ACC112 (cell line): ENCODE measurements at regions not wholly inside any gene's neighbourhood (a gene's known extent, or its start where the extent isn't known, plus 50 kb on each side); places are given as distances from the start of the nearest gene placed in this dataset.

Experiments used
- H2AFZ ChIP-seq: fragments of 200-600 bp; sonication (generic); one replicate; pipeline ENCODE4 v1.6.0; 2017; ENCODE audit warnings: antibody characterized with exemption, low read length; ENCODE audit not compliant: unreplicated experiment
- H3K27ac ChIP-seq: fragments of 200-600 bp; sonication (generic); 2 replicates; pipeline ENCODE4 v1.5.1; 2014; ENCODE audit warnings: low read depth, mild to moderate bottlenecking, antibody characterized with exemption, low read length, moderate library complexity
- H3K27me3 ChIP-seq: fragments of 200-600 bp; sonication (generic); 2 replicates; pipeline ENCODE4 v1.6.1; 2014; ENCODE audit warnings: mild to moderate bottlenecking, antibody characterized with exemption, low read length, moderate library complexity, mixed read lengths; ENCODE audit not compliant: insufficient read depth
- H3K36me3 ChIP-seq: fragments of 200-600 bp; sonication (generic); 2 replicates; pipeline ENCODE4 v1.6.1; 2016; ENCODE audit warnings: mild to moderate bottlenecking, antibody characterized with exemption, low read length, moderate library complexity, mixed read lengths; ENCODE audit not compliant: insufficient read depth
- H3K4me1 ChIP-seq: fragments of 200-600 bp; sonication (generic); one replicate; pipeline ENCODE4 v1.6.1; 2016; ENCODE audit warnings: low read length, mixed read lengths; ENCODE audit not compliant: insufficient read depth, unreplicated experiment, control insufficient read depth
- H3K4me3 ChIP-seq: fragments of 200-600 bp; sonication (generic); 2 replicates; pipeline ENCODE4 v1.5.1; 2014; ENCODE audit warnings: mild to moderate bottlenecking, low read depth, low read length
- H3K79me2 ChIP-seq: fragments of 200-600 bp; sonication (generic); one replicate; pipeline ENCODE4 v1.6.0; 2016; ENCODE audit warnings: low read length; ENCODE audit not compliant: control insufficient read depth, unreplicated experiment, insufficient read depth

DNA sequence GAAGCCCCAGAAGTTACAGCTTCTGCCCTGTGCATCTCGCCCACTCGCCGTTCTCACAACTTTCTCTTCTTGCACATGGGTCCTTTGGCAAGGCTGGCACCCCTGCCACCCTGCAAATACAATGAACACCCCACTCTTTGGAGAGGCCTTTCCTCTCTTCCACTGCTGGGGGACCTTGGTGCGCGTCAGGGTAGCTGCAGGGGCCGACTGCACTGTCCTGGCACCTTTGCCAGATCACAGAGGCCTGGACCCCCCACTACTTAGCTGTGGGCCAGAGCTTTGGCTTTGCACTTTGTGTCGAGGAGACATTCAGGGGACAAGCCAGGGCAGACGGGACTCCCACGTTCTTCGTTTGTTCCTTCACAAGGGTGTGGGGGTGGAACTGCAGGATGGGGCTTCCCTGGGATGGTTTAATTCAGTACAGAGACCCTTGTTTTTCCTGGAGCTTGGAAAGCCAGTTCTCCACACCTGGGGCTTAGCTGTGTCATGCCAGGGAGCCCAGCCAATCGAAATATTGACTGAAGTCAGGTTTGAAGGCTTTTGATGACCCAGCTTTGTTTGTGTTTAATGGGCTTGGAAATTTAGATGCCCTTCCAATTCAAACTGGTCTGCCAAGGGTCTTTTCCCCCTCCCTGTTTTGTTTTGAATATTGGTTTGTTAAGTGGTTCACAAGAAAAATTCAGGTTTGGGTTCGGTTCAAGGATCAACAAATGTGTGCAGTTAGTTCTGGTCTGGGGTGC is 256.1 kb upstream of the TLE3 start:
- H3K27me3 ChIP-seq: peaks cover 8% of the 10 kb centered on the region
- no peaks in the 10 kb centered on the region for H3K79me2 ChIP-seq
- no peaks in the 10 kb centered on the region for H3K4me1 ChIP-seq
- no peak overlapping the region for H3K4me3 ChIP-seq
- H3K36me3 ChIP-seq: no peaks in the 10 kb centered on the region
- no peak overlapping the region for H2AFZ ChIP-seq
- no peak overlapping the region for H3K27ac ChIP-seq

DNA sequence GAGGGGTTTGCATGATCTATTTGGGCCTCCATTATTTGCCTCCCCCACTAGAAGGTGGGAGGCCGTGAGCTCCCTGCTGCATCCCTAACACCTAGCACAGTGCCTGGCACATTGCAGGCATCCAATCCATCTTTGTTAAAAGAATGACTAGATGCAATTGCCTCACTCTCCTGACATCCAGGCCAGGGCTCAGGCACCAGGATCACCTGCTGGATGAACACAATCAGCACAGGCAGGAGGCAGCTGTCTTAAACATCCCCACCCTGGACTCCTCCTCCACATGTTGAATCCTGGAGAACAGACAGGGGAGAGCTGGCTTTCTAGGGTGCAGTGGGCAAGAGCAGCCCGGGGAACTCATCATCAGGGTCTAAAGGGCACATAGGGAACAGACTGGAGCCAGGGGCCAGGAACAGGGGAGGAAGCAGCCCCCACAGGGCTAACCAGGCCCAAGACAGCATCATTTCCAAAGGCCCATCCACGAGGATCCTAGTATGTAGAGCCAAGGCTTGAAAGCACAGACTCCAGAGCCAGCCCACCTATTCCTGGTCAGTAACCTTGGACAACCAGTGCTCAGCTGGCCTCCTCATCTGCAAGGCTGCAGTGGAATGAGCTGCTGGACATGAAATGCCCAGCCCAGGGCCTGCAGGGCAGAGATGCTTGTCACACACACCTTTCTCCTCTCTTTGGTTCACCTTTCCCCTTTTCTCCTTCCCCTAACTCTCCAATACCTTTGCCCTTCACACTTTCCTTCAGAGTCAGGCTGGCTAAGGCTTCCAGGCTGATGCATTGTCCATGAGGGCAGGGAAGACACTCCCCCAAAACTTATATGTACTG is 254.4 kb upstream of the TLE3 start:
- H3K27me3 ChIP-seq: peaks cover 24% of the 10 kb centered on the region
- no peak overlapping the region for H2AFZ ChIP-seq
- no peaks in the 10 kb centered on the region for H3K4me1 ChIP-seq
- no peaks in the 10 kb centered on the region for H3K79me2 ChIP-seq
- H3K27ac ChIP-seq: no peak overlapping the region
- H3K4me3 ChIP-seq: no peak overlapping the region
- no peaks in the 10 kb centered on the region for H3K36me3 ChIP-seq

DNA sequence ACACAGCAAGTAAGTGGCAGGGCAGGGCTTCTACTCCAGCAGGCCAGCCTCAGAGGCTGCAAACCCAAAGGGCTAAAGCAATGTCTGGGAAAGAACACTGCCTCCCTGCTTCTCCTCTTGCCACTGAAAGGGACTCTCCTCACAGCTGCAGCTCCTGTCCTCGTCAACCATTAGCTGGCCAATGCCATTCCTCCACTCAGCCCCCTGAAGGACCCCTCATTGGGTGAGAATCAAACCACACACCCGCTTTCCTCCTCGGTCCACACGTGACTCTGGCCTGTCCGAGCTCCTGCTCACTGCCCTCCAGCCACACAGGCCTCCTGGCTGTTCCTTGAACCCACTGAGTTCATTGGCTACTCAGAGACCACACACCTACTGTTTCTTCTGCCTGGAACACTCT is 253.7 kb upstream of the TLE3 start:
- Histone ChIP-seq H3K4me3 (no peak overlapping the region), H2AFZ (no peak overlapping the region), H3K4me1 (no peaks in the 10 kb centered on the region), H3K79me2 (no peaks in the 10 kb centered on the region), H3K27me3 (peaks cover 25% of the 10 kb centered on the region), H3K27ac (no peak overlapping the region), H3K36me3 (no peaks in the 10 kb centered on the region)

DNA sequence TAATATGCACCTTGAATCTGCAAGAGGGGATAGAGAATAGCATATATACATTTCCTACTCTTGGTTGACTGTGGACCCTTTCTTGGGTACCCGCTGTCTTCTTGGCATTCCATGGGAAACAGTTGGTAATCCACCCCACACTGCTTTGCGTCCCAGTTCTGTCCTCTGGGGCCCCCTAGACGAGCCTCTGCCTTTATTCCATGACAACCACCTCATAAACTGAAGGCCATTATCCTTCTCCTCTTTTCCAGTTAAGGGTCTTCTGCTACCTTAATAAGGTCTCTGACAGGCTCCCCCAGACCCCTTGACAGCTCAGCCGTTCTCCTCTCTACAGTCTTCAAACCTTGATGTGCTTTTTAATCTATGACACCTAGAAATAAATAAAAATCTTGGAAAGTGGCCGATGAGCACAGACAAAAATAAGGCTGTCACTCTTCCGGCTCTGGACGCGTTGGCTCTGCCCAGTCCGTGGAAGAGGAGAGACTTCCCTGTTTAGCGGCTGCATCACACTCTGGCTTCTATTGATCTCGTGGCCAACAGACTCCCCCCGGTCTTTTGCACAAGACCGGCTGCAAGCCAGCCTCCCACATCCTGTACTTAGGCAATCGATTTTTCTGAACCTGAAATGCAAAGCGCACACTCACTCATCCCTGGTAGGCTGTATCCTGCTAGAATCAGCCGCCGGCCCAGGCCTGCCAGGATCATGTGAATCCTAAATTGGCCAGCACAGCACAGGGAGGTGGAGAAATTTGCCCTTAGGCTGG is 251.0 kb upstream of the TLE3 start:
- H3K79me2 ChIP-seq: no peaks in the 10 kb centered on the region
- H3K36me3 ChIP-seq: no peaks in the 10 kb centered on the region
- H3K4me1 ChIP-seq: no peaks in the 10 kb centered on the region
- H3K27me3 ChIP-seq: peaks cover 25% of the 10 kb centered on the region
- no peak overlapping the region for H3K27ac ChIP-seq
- H3K4me3 ChIP-seq: no peak overlapping the region
- H2AFZ ChIP-seq: no peak overlapping the region

DNA sequence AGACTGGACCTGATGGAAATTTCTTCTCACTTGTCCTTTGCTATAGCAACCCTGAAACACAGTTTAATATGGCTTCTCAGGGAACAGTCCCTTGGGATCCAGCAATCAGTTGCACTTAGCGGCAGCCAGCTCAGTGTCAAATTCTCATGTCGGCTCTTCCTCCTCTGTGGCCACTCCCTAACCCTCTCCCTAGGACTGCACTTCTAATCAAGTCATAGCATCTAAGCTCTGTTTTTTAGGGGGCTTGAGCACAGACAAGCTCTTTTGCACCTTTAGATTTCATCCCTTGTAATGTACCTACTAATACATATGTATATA is 250.5 kb upstream of the TLE3 start:
- Histone ChIP-seq H3K36me3 (no peaks in the 10 kb centered on the region), H2AFZ (no peak overlapping the region), H3K4me3 (no peak overlapping the region), H3K4me1 (no peaks in the 10 kb centered on the region), H3K79me2 (no peaks in the 10 kb centered on the region), H3K27ac (no peak overlapping the region), H3K27me3 (peaks cover 25% of the 10 kb centered on the region)

DNA sequence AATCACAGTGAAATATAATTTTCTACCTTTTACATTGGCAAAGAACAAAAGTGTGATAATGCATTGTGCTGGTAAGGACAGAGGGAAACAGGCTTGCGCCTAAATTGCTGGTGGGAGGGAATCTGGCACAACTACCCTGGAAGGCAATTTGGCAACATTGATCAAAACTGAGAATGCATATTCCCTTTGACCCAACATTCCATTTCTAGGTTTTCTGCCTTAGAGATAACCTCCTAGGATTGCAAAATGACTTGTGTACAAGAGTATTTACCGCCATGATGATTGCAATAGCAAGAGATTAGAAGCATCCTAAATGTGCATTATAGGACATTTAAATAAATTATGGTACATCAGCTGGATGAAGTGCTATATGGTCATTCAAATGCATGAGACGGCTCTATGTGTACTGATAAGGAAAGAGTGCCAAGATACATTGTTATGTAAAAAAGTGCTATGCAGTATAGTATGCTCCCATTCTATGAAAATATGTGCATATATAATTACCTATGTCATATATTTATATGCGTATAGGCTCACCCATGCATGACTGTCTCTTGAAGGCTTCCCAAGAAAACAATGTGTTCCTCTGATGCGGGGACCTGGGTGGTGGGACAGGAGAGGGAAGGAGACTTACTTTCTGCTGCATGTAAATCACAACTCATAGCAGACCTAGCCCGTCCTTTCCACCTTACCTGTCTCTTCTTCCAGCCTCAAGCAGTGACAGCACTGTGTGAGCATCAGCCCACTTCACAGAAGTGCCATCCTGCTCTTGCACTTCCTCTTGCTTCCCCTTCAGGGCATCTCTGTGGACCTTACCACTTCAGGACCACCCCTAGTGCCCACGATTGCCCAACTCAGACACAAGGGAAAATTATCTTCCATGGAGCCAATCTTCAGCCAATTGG is 249.9 kb upstream of the TLE3 start:
- H2AFZ ChIP-seq: no peak overlapping the region
- no peak overlapping the region for H3K27ac ChIP-seq
- H3K4me1 ChIP-seq: no peaks in the 10 kb centered on the region
- H3K36me3 ChIP-seq: no peaks in the 10 kb centered on the region
- H3K27me3 ChIP-seq: peaks cover 25% of the 10 kb centered on the region
- no peak overlapping the region for H3K4me3 ChIP-seq
- H3K79me2 ChIP-seq: no peaks in the 10 kb centered on the region

DNA sequence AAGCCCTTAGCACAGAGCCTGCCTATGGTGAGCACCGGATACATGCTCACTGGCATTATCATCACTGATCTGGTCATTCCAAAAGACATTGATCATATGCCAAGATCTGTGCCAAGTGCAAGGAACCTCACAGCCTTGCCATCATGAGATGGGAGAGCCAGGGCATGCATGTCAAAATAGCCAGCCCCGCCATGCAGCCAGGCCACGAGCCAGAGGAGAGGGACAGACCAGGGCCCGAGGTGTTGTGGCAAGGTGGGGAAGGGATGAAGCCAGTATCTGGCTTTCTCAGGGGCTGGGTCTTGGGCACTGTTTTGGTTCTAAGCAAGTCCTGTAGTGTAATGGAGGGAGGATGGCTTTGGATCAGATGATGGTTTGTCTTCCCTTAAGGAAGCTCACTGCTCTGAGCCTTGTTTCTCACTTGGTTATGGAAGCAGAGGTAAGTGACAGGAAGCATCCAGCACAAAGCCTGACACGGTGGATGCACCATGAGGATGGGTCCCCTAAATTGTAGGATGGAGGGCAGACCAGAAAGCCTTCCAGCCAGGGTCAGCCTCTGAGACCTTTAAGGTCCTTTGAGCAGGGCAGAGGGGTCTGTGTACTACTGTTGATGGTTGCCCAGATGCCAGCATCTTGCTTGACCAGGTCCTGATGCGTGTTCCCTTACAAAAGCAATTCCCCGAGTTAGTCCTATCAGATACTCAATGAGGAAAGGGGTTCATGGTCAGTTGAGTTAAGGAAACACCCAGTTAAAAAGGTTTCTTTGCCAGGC is 247.7 kb upstream of the TLE3 start:
- Histone ChIP-seq H3K27me3 (peaks cover 25% of the 10 kb centered on the region), H3K27ac (no peak overlapping the region), H3K4me3 (no peak overlapping the region), H2AFZ (no peak overlapping the region), H3K36me3 (no peaks in the 10 kb centered on the region), H3K79me2 (no peaks in the 10 kb centered on the region), H3K4me1 (no peaks in the 10 kb centered on the region)

DNA sequence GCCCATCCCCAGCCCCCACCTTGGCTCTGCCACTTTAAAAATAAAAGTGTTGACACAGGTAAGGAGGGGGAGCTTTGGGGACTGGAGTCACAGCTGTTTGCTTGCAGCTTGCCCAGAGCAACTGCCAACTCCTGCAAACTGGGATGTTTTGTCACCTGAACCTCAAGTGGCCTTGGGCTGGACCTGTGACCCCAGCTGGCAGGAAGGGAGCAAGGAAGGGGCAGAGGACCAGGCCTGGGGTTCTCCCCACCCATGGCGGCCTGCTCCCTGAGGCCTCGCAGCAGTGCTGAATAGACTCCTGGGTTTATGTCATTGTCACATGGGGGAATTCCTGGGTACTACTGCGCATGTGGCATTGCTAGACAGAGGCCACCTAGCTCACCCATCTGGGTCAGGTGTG is 246.9 kb upstream of the TLE3 start:
- Histone ChIP-seq H3K27ac (no peak overlapping the region), H3K4me1 (no peaks in the 10 kb centered on the region), H3K36me3 (no peaks in the 10 kb centered on the region), H3K79me2 (no peaks in the 10 kb centered on the region), H2AFZ (no peak overlapping the region), H3K27me3 (peaks cover 25% of the 10 kb centered on the region), H3K4me3 (no peak overlapping the region)

DNA sequence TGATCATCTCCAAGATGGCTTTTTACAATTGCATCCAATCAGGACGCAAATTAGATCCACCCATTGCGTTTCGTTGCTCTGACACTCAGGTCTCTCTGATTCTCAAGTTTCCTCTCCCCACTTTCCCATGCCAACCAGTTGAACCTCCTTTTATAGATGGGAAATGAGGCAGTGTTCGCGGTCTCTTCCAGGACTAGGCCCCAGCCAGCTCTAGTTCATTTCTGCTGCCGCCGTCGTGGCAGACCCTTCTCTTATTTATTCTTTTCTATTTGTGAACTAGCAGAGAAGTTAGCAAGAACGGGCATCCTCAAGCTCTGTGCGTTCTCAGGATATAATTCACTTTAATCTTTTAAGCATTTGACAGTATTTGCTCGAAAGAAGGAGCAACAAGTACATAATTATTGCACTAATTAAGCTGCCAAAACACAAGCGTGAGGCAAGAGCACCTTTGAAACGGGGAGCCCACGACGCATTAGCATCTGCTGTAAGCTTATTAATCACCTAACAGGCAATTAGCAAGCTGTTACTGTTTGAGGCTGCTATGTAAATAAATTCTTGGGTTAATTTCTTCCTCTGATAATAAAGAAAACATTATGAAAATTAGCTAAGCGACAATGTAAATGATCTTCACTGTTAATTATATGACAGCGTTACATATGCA is 246.4 kb upstream of the TLE3 start:
- Histone ChIP-seq H3K36me3 (no peaks in the 10 kb centered on the region), H3K4me3 (no peak overlapping the region), H3K27ac (no peak overlapping the region), H3K27me3 (peaks cover 20% of the 10 kb centered on the region), H3K79me2 (no peaks in the 10 kb centered on the region), H3K4me1 (no peaks in the 10 kb centered on the region), H2AFZ (no peak overlapping the region)
